GM12891 (cell line): ENCODE measurements at regions not wholly inside any gene's neighbourhood (a gene's known extent, or its start where the extent isn't known, plus 50 kb on each side); places are given as distances from the start of the nearest gene placed in this dataset.

Source experiments
- POLR2A ChIP-seq: IDR thresholded peaks from 2 replicates; pipeline ENCODE4 v1.6.1; 2011; ENCODE audit warnings: low read depth, low read length, control low read depth
- POLR2AphosphoS5 ChIP-seq: IDR thresholded peaks from 2 replicates; pipeline ENCODE4 v1.6.1; 2011; ENCODE audit warnings: low read depth, low read length, control low read depth

DNA sequence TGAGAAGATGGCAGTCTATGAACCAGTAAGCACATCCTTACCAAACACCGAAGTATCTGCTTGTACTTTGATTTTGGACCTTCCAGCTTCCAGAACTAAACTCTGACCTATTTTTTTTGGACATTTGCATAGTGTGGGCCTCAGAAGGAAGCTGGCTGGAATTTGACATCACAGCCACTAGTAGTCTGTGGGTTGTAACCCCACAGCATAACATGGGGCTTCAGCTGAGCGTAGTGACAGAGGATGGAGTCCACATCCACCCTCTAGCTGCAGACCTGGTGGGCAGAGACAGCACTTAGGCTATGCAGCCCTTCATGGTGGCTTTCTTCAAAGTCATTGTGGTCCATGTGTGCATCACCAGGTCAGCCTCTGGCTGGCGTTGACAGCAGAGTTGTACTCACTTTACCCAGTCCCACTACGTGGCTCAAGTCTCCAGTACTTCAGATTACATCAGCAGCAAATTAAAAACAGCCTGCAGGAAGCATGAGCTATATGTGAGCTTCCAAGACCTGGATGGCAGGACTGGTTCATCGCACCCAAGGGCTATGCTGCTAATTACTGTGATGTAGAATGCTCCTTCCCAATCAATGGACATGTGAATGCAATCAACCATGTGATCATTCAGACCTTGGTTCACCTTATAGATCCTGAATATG, 58.6 kb upstream of the VPREB1 start:
- TF ChIP-seq POLR2A (no peak), POLR2AphosphoS5 (no peak)
